ENCODE measurements at regions not wholly inside any gene's neighbourhood (a gene's known extent, or its start where the extent isn't known, plus 50 kb on each side); places are given as distances from the start of the nearest gene placed in this dataset.

- DNase-seq (ENCODE audit: low read depth), result no peak
- no peak overlapping the region for H3K4me3 ChIP-seq (replicated peaks; ENCODE audit: low read depth, low read length)
- no peak for TF ChIP-seq CTCF (IDR thresholded peaks at IDR 0.05; ENCODE audit: low read length, missing control alignments)
Measured at GRCh38 chr13:44030615-44031014, 150.9 kb downstream of the LACC1 start.

GRCh38 chr13:44031555-44031954, 151.9 kb downstream of the LACC1 start:
- no peak for TF ChIP-seq CTCF (IDR thresholded peaks at IDR 0.05; ENCODE audit: low read length, missing control alignments)
- DNase-seq (ENCODE audit: low read depth), result no peak
- no peak overlapping the region for H3K4me3 ChIP-seq (replicated peaks; ENCODE audit: low read depth, low read length)

GRCh38 chr13:44032802-44033201, 153.1 kb downstream of the LACC1 start:
- no peak overlapping the region for H3K4me3 ChIP-seq (replicated peaks; ENCODE audit: low read depth, low read length)
- DNase-seq (ENCODE audit: low read depth), result no peak
- TF ChIP-seq CTCF (IDR thresholded peaks at IDR 0.05; ENCODE audit: low read length, missing control alignments), result no peak

GRCh38 chr13:44035400-44035799, 155.7 kb downstream of the LACC1 start:
- no peak overlapping the region for H3K4me3 ChIP-seq (replicated peaks; ENCODE audit: low read depth, low read length)
- no peak for TF ChIP-seq CTCF (IDR thresholded peaks at IDR 0.05; ENCODE audit: low read length, missing control alignments)
- DNase-seq (ENCODE audit: low read depth), result no peak

- peak; percentile 53 for DNase-seq (ENCODE audit: low read depth)
- TF ChIP-seq CTCF (IDR thresholded peaks at IDR 0.05; ENCODE audit: low read length, missing control alignments), result no peak
- H3K4me3 ChIP-seq (replicated peaks; ENCODE audit: low read depth, low read length), result no peak overlapping the region
Measured at GRCh38 chr13:44040070-44040817, 160.5 kb downstream of the LACC1 start.

- DNase-seq (ENCODE audit: low read depth), result peak; percentile 26
- H3K4me3 ChIP-seq (replicated peaks; ENCODE audit: low read depth, low read length), result no peak overlapping the region
- TF ChIP-seq CTCF (IDR thresholded peaks at IDR 0.05; ENCODE audit: low read length, missing control alignments), result no peak
Measured at GRCh38 chr13:44040818-44041100, 161.1 kb downstream of the LACC1 start.

- no peak for TF ChIP-seq CTCF (IDR thresholded peaks at IDR 0.05; ENCODE audit: low read length, missing control alignments)
- no peak overlapping the region for H3K4me3 ChIP-seq (replicated peaks; ENCODE audit: low read depth, low read length)
- no peak for DNase-seq (ENCODE audit: low read depth)
Measured at GRCh38 chr13:44044547-44045179, 165.0 kb downstream of the LACC1 start.
